Neuron (in vitro differentiated cells): ENCODE measurements at regions not wholly inside any gene's neighbourhood (a gene's known extent, or its start where the extent isn't known, plus 50 kb on each side); places are given as distances from the start of the nearest gene placed in this dataset.

Experiments used
- H2AFZ ChIP-seq: one replicate; pipeline ENCODE4 v1.6.1; 2013; ENCODE audit warnings: low read depth, mild to moderate bottlenecking, inconsistent platforms, low read length, moderate library complexity
- H3K27me3 ChIP-seq: one replicate; pipeline ENCODE4 v1.6.1; 2013; ENCODE audit warnings: low read length; ENCODE audit not compliant: insufficient read depth
- H3K36me3 ChIP-seq: one replicate; pipeline ENCODE4 v1.6.1; 2013; ENCODE audit warnings: low read length; ENCODE audit not compliant: insufficient read depth
- H3K4me1 ChIP-seq: one replicate; pipeline ENCODE4 v1.6.1; 2013; ENCODE audit warnings: low read length; ENCODE audit not compliant: insufficient read depth
- H3K4me3 ChIP-seq: 2 replicates; pipeline ENCODE4 v1.5.1; 2013; ENCODE audit warnings: mild to moderate bottlenecking, low read length, moderate library complexity
- H3K9me3 ChIP-seq: one replicate; pipeline ENCODE4 v1.6.1; 2013; ENCODE audit warnings: low read length

DNA sequence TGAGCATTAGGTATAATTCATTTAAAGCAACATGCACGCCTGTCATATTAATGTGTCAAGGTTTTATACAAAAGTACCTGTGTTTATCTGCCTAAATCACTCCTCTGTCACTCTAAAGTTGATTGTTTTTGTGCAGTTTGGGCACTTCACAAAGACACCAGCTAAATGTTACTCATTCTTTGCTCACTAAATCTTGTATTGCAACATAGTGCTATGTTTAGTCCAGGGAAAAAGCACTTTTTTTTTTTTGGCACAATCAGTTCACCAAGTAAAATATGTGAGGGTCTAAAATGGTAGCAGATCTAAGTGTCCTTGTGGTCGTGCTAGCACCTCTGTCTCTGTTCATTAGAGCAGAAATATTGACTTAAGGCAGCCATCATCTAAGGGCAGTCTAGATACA is 2526.7 kb upstream of the PCDH20 start:
- no peaks in the 10 kb centered on the region for H3K9me3 ChIP-seq
- H3K27me3 ChIP-seq = no peaks in the 10 kb centered on the region
- no peaks in the 10 kb centered on the region for H3K4me1 ChIP-seq
- no peaks in the 10 kb centered on the region for H3K36me3 ChIP-seq
- no peak overlapping the region for H2AFZ ChIP-seq
- no peak overlapping the region for H3K4me3 ChIP-seq

DNA sequence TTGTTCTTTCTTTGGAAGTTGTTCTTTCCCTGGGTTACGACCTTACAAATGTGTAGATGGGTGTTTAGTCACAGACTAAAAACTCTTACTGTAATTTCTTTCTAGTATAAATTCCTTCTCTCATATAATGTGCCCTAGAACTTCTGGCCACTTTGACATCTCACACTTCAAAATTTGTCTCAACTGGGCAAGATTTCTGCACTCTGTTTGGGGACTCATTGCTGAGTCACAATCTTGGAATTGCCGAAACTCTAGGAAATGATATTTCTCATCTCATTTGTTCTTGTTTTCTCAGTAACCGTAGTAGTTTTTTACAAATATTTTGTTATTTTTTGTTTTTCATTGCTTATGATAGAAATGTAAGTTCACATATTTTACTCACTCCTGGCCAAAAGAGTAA is 2523.2 kb upstream of the PCDH20 start:
- Histone ChIP-seq H3K4me1 (no peaks in the 10 kb centered on the region), H3K4me3 (no peak overlapping the region)

DNA sequence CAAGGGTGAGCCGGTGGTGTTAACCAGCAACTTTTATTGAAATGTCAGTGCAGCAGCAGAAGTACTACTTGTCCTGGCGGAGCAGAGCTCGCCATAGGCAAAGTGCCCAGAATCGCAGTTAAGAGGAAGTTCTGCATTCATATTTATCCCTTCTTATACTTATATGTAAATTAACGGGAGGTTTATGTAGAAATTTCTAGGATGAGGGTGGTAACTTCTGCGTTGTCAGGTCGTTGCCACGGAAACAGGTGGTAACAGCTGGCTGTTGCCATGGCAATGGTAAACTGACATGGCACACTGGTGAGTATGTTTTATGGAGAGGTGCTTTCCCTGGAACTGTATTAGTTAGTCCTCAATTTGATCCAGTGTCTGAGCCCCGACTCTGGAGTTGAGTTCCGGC is 2494.9 kb upstream of the PCDH20 start:
- Histone ChIP-seq H3K36me3 (no peaks in the 10 kb centered on the region), H3K9me3 (no peaks in the 10 kb centered on the region), H3K27me3 (no peaks in the 10 kb centered on the region), H3K4me1 (peaks cover 14% of the 10 kb centered on the region), H2AFZ (no peak overlapping the region), H3K4me3 (no peak overlapping the region)

More for the DNA sequence above, 2523.2 kb upstream of the PCDH20 start:
- Histone ChIP-seq H3K36me3 (no peaks in the 10 kb centered on the region), H3K9me3 (no peaks in the 10 kb centered on the region), H2AFZ (no peak overlapping the region), H3K27me3 (no peaks in the 10 kb centered on the region)

DNA sequence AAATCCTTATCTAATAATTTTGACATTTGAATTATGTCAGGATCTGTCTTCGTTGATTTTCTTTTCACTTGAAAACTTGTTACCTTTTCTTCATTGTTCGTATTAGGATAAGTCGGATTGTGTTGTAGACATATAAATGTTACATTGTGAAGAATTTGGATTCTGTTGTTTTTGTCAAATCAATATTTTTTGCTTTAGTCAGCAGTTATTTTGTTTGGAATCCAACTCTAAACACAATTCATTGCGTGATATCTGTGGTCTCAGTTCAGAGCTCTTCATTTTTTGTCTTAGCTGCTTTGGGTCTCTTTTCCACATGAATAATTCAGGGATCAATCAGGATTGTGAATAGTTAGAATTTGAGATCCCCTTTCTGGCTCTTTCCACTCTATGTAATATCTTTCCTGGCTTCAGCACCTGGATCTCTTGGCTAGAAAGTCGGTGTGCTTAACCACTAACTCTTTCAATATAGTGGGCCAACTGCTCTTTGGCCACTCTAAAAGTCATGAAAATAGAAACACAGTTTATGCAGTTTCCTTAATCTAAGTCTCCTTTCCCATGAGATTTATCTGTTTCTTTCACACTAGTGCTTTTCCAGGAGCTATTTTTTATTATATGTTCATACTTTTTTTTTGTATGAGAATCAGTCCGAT is 2494.2 kb upstream of the PCDH20 start:
- Histone ChIP-seq H3K36me3 (no peaks in the 10 kb centered on the region), H3K4me3 (no peak overlapping the region), H2AFZ (no peak overlapping the region), H3K9me3 (no peaks in the 10 kb centered on the region), H3K27me3 (no peaks in the 10 kb centered on the region), H3K4me1 (peaks cover 14% of the 10 kb centered on the region)

DNA sequence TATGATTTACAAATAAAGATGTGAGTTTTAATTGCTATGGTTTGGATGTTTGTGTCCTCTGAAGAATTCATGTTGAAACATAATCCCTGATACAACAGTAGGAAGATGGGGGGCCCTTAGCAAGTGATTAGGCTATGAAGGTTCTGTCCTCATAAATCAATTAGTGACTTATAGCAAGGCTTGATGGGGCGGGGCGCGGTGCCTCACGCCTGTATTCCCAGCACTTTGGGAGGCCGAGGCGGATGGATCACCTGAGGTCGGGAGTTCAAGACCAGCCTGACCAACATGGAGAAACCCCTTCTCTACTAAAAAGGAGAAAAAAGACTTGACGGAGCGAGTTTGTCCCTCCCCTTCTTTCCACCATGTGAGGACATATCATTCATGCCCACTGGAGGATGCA is 2486.5 kb upstream of the PCDH20 start:
- H3K9me3 ChIP-seq = no peaks in the 10 kb centered on the region
- H2AFZ ChIP-seq = no peak overlapping the region
- no peak overlapping the region for H3K4me3 ChIP-seq
- H3K27me3 ChIP-seq = no peaks in the 10 kb centered on the region
- no peaks in the 10 kb centered on the region for H3K36me3 ChIP-seq
- no peaks in the 10 kb centered on the region for H3K4me1 ChIP-seq

DNA sequence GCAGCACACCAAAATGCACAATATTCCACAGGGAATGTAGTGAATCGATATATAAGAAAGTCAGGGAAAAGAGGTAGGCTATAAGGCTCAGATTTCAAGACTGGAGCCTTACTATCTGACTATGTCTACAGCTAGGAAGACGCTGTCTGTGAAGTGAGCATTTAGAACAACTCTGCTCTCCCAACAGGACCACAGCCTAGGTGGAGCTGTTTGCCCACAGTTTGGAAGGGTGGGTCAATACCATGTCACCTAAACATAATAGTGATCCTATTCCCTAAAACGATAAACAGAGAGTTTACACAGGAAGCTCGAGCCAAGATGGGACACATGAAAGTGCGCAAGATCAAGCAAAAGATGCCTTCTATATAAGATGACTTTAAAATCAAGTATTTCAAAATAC is 2486.0 kb upstream of the PCDH20 start:
- no peak overlapping the region for H2AFZ ChIP-seq
- no peaks in the 10 kb centered on the region for H3K36me3 ChIP-seq
- no peaks in the 10 kb centered on the region for H3K27me3 ChIP-seq
- H3K9me3 ChIP-seq = no peaks in the 10 kb centered on the region
- H3K4me1 ChIP-seq = no peaks in the 10 kb centered on the region
- H3K4me3 ChIP-seq = no peak overlapping the region

DNA sequence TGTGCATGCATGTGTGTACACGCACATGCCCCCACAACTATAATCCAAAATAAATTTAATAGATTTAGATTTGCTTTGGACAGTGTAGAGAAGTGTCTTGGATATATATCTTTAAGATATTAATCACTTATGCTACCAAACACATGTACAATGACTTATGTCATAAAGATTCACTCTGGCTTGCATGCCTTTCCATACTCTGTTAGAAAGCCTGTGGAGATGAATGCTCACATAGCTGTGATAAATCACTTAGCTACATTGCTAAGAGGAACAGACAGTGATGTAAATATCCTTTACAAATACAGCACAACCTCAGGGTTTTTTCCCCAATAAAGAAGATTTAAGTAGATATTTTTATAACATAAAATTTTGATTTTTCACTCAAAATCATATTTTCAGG is 2484.8 kb upstream of the PCDH20 start:
- H2AFZ ChIP-seq = no peak overlapping the region
- no peaks in the 10 kb centered on the region for H3K36me3 ChIP-seq
- H3K9me3 ChIP-seq = no peaks in the 10 kb centered on the region
- no peak overlapping the region for H3K4me3 ChIP-seq
- H3K4me1 ChIP-seq = no peaks in the 10 kb centered on the region
- no peaks in the 10 kb centered on the region for H3K27me3 ChIP-seq

DNA sequence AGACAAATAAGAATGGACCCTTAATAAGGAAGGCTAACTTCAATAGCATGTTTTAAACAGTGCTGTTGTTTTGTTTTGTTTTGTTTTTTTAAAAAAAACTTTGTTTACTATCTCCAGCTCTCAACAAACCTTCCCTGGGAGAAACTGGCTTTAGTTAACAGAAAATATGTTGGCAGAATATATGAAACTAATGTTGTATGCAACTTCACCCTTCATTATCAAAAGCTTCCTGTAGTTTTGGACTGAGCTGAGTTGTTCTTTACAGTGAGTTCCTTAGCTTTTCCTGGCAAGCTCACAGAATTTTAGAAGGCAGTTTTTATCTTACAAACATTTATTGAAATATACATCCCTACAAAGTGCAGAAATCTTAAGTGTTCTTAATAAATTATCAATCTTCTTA is 2480.7 kb upstream of the PCDH20 start:
- H3K27me3 ChIP-seq = no peaks in the 10 kb centered on the region
- H3K4me1 ChIP-seq = no peaks in the 10 kb centered on the region

DNA sequence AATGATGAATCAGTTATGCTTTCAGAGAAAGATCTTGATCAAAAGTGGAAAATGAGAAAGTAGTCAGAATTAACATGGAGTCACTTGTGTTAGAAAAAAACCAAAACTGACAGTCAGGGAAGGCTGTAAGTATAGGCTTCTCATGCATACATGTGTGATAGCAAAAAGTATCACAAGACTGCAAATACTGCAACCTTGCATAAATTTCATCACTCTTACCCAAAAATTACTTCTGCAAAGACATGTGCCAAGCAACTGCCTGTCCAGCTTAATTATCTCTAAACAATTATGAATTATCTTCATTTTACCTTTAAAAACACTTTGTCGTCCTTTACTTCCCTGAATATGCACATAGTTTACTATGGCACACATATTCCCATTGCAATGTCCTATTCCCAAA is 2466.4 kb upstream of the PCDH20 start:
- H3K27me3 ChIP-seq = no peaks in the 10 kb centered on the region
- no peak overlapping the region for H2AFZ ChIP-seq
- H3K4me1 ChIP-seq = no peaks in the 10 kb centered on the region
- H3K9me3 ChIP-seq = no peaks in the 10 kb centered on the region
- no peak overlapping the region for H3K4me3 ChIP-seq
- no peaks in the 10 kb centered on the region for H3K36me3 ChIP-seq

More for the DNA sequence above, 2480.7 kb upstream of the PCDH20 start:
- no peaks in the 10 kb centered on the region for H3K9me3 ChIP-seq
- H2AFZ ChIP-seq = no peak overlapping the region
- no peak overlapping the region for H3K4me3 ChIP-seq
- no peaks in the 10 kb centered on the region for H3K36me3 ChIP-seq

DNA sequence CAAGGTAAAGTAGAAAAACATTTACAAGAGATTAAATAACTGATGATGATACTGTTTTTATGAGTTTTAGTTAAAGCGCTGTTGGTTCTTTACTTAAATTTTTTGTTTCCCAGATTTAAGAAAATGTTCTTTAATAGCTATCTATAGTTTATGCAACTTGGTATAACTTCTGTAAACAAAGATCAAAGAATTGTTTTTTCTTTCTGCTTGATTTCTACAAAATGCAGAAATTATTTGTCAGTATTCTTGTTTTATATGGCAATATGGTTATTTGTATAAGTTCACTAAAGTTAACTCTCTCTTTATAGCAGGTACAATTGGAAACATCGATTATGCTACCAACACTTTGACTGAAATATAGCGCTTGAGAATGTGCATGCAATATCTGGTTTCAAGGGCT is 2465.1 kb upstream of the PCDH20 start:
- no peak overlapping the region for H2AFZ ChIP-seq
- no peak overlapping the region for H3K4me3 ChIP-seq
- H3K4me1 ChIP-seq = no peaks in the 10 kb centered on the region
- no peaks in the 10 kb centered on the region for H3K27me3 ChIP-seq
- H3K9me3 ChIP-seq = no peaks in the 10 kb centered on the region
- no peaks in the 10 kb centered on the region for H3K36me3 ChIP-seq

DNA sequence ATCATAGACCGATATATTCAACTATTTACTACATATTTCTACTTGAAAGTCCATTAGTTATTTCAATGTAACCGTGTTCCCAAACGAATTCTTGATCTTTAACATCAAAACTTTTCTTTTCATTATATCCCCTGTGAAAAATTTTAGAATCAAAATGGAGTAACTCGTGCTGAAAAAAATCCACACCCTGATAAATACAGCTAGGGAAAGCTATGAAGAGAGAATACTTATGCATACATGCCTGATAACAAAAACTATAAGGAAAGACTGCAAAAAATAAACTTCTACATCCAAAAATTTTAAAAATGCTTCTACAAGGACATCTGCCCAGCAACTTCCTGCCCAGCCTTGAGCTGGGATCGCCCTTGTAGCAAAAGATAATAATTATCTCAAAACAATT is 2458.3 kb upstream of the PCDH20 start:
- no peaks in the 10 kb centered on the region for H3K27me3 ChIP-seq
- no peaks in the 10 kb centered on the region for H3K4me1 ChIP-seq
- no peaks in the 10 kb centered on the region for H3K9me3 ChIP-seq
- H3K36me3 ChIP-seq = no peaks in the 10 kb centered on the region
- H2AFZ ChIP-seq = no peak overlapping the region
- no peak overlapping the region for H3K4me3 ChIP-seq

DNA sequence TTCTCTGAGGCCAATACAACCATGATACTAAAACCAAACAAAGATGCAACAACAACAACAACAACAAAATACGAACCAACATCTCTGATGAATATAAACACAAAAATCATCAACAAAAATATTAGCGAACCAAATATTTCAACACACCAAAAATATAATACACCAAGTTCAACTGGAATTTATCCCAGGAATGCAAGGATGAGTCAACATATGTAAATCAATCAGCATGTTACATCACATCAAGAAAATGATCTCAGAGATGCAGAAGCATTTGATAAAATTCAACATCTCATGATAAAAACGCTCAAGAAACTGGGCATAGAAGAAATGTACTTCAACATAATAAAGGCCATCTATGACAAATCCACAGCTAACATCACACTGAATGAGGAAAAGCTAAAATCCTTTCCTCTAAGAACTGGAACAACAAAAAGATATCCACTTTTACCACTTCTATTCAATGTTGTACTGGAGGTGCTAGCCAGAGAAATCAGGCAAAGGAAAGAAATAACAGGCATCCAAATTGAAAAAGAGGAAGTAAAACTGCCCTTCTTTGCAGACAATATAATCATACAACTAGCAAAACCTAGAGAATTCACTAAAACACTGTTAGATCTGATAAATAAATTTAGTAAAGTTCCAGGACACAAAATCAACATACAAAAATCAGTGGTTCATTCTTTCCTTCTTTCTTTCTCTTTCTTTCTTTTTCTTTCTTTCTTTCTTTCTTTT is 2448.7 kb upstream of the PCDH20 start:
- H3K36me3 ChIP-seq = no peaks in the 10 kb centered on the region
- H3K27me3 ChIP-seq = no peaks in the 10 kb centered on the region
- H3K9me3 ChIP-seq = no peaks in the 10 kb centered on the region
- no peak overlapping the region for H2AFZ ChIP-seq
- no peak overlapping the region for H3K4me3 ChIP-seq
- peaks cover 7% of the 10 kb centered on the region for H3K4me1 ChIP-seq

DNA sequence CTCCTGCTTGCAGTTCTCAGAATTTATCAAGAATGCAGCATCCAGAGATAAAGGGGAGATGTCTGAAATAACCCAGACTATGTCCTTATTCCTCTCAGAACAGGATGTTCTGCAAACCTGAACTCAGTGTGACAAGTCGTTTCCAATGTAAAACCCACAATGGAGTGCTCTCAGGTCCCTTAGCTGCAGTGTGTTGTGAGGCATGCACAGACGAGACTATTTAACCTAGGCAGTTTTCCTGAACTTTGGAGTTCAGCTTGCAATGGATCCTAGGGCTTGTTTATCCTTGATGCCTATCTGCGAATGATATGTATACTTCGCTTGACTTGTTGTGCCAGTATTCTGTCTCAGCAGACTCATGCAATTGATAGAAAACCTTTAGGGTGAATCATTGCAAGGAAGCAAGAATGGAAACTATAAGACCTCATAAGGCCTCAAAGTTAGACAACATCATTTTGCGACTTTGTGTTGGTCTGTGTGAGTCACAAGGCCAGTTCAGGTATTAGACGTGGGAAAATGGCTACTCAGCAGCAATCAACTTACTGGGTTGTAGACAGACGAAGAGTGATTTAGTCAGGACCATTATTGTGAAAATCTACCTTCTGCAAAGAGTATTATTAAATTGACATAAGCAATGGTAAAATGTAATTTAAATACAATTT is 2439.9 kb upstream of the PCDH20 start:
- H3K9me3 ChIP-seq = no peaks in the 10 kb centered on the region
- H3K4me1 ChIP-seq = peaks cover 15% of the 10 kb centered on the region
- H3K36me3 ChIP-seq = no peaks in the 10 kb centered on the region
- no peak overlapping the region for H3K4me3 ChIP-seq
- H2AFZ ChIP-seq = no peak overlapping the region
- H3K27me3 ChIP-seq = no peaks in the 10 kb centered on the region
